Sigmoid colon (tissue), 6 donors: ENCODE measurements at regions not wholly inside any gene's neighbourhood (a gene's known extent, or its start where the extent isn't known, plus 50 kb on each side); places are given as distances from the start of the nearest gene placed in this dataset.

Experiments
- DNase-seq: peaks from one replicate; pipeline ENCODE4 v3.0.0-alpha.2; 2019
- H3K27ac ChIP-seq, 4 donors: fragments of 200-600 bp; sonication (generic); one replicate each; pipeline ENCODE4 v1.5.1; 2016 to 2019; ENCODE audit warnings: mild to moderate bottlenecking in 1 of 4
- H3K27me3 ChIP-seq, 3 donors: fragments of 200-600 bp; sonication (generic); one replicate each; pipeline ENCODE4 v1.5.1; 2019; ENCODE audit warnings: mild to moderate bottlenecking in 1 of 3
- H3K36me3 ChIP-seq, 4 donors: fragments of 200-600 bp; sonication (generic); one replicate each; pipeline ENCODE4 v1.5.1; 2016 to 2019
- H3K4me1 ChIP-seq, 4 donors: fragments of 200-600 bp; sonication (generic); one replicate each; pipeline ENCODE4 v1.5.1; 2017 to 2019
- H3K4me3 ChIP-seq, 4 donors: fragments of 200-600 bp; sonication (generic); one replicate each; pipeline ENCODE4 v1.5.1; 2017 to 2019; ENCODE audit warnings: mild to moderate bottlenecking in 2 of 4, moderate library complexity in 1 of 4
- H3K9me3 ChIP-seq, 4 donors: fragments of 200-600 bp in 3 of 4; sonication (generic) in 3 of 4; one replicate each; pipeline versions ENCODE4 v1.5.1 to v1.6.1; 2013 to 2019
- CTCF ChIP-seq, 4 experiments: fragments of 450-650 bp in 3 of 4; fragments of 200-600 bp in 1 of 4; IDR thresholded peaks; one replicate each; pipeline ENCODE4 v1.5.1; 2016 to 2019; ENCODE audit warnings: antibody characterized with exemption in 4 of 4, mild to moderate bottlenecking in 3 of 4, moderate library complexity in 2 of 4
- EP300 ChIP-seq, 4 donors: sonication (generic); formaldehyde crosslinking; IDR thresholded peaks; one replicate each; pipeline ENCODE4 v1.6.1; 2017; ENCODE audit warnings: antibody characterized with exemption in 4 of 4
- POLR2A ChIP-seq, 2 donors: fragments of 450-650 bp; IDR thresholded peaks; one replicate each; pipeline ENCODE4 v1.6.1; 2016; ENCODE audit warnings: antibody characterized with exemption in 2 of 2, mild to moderate bottlenecking in 2 of 2, moderate library complexity in 2 of 2
- POLR2AphosphoS5 ChIP-seq, 4 donors: sonication (generic); formaldehyde crosslinking; IDR thresholded peaks; one replicate each; pipeline ENCODE4 v1.6.1; 2017; ENCODE audit warnings: antibody characterized with exemption in 4 of 4
- WGBS, 2 donors: extraction: QIAGEN DNeasy Blood & Tissue Kit; methylation state at CpG; one replicate each; pipeline ENCODE4 v1.1.7; 2013; 5-methylcytosine and 5-hydroxymethylcytosine counted together
- intact Hi-C: fragments of 100-400 bp; cut with DNase I; formaldehyde crosslinking; loops from one replicate; pipeline ENCODE4 v1.15.1; 2023
- donor health status: healthy with polysubstance abuse.
- donor health status: healthy.

GRCh38 chr2:208929894-208930427 is 493.9 kb upstream of the MAP2 start:
- intact Hi-C loops = no loop called here
- WGBS, 2 donors = 81 to 83% methylated on average over 3 of the region's 3 CpGs
- Histone ChIP-seq H3K4me1 (no peaks in the 10 kb centered on the region), H3K4me3 (no peak overlapping the region), H3K36me3 (no peaks in the 10 kb centered on the region), H3K9me3 (no peaks in the 10 kb centered on the region), H3K27me3 (no peaks in the 10 kb centered on the region), H3K27ac (no peak overlapping the region)
- no peak for TF ChIP-seq POLR2A (IDR thresholded peaks at IDR 0.05)
- TF ChIP-seq CTCF (IDR thresholded peaks at IDR 0.05) = no peak
- TF ChIP-seq EP300 (IDR thresholded peaks at IDR 0.05) = no peak
- no peak for TF ChIP-seq POLR2AphosphoS5 (IDR thresholded peaks at IDR 0.05)
- DNase-seq = no peak

GRCh38 chr2:208935531-208935930 is 488.3 kb upstream of the MAP2 start:
- Histone ChIP-seq H3K4me3 (no peak overlapping the region), H3K36me3 (no peaks in the 10 kb centered on the region), H3K27me3 (no peaks in the 10 kb centered on the region), H3K9me3 (no peaks in the 10 kb centered on the region), H3K27ac (no peak overlapping the region), H3K4me1 (no peaks in the 10 kb centered on the region)
- no peak for DNase-seq
- TF ChIP-seq POLR2AphosphoS5 (IDR thresholded peaks at IDR 0.05) (no peak), EP300 (IDR thresholded peaks at IDR 0.05) (no peak), CTCF (IDR thresholded peaks at IDR 0.05) (no peak), POLR2A (IDR thresholded peaks at IDR 0.05) (no peak)
- intact Hi-C loops = no loop called here
- 86 to 92% methylated on average over 2 of the region's 2 CpGs for WGBS, 2 donors

GRCh38 chr2:208937521-208937920 is 486.3 kb upstream of the MAP2 start:
- intact Hi-C loops = no loop called here
- 14 to 28% methylated on average over 1 of the region's 1 CpG for WGBS, 2 donors

GRCh38 chr2:208939852-208940251 is 484.0 kb upstream of the MAP2 start:
- Histone ChIP-seq H3K27ac (no peak overlapping the region), H3K27me3 (no peaks in the 10 kb centered on the region), H3K36me3 (no peaks in the 10 kb centered on the region), H3K4me3 (no peak overlapping the region), H3K4me1 (peaks cover 0 to 7% (median 0%) of the 10 kb centered on the region in 4 donors), H3K9me3 (no peaks in the 10 kb centered on the region)
- intact Hi-C loops = no loop called here
- no peak for DNase-seq
- TF ChIP-seq POLR2AphosphoS5 (IDR thresholded peaks at IDR 0.05) (no peak), CTCF (IDR thresholded peaks at IDR 0.05) (no peak), EP300 (IDR thresholded peaks at IDR 0.05) (no peak), POLR2A (IDR thresholded peaks at IDR 0.05) (no peak)
- 84 to 87% methylated on average over 1 of the region's 1 CpG for WGBS, 2 donors

More at GRCh38 chr2:208937521-208937920, 486.3 kb upstream of the MAP2 start:
- Histone ChIP-seq H3K4me1 (no peaks in the 10 kb centered on the region), H3K9me3 (no peaks in the 10 kb centered on the region), H3K27ac (no peak overlapping the region), H3K27me3 (no peaks in the 10 kb centered on the region), H3K4me3 (no peak overlapping the region), H3K36me3 (no peaks in the 10 kb centered on the region)
- no peak for DNase-seq
- TF ChIP-seq CTCF (IDR thresholded peaks at IDR 0.05) = no peak
- no peak for TF ChIP-seq EP300 (IDR thresholded peaks at IDR 0.05)
- no peak for TF ChIP-seq POLR2A (IDR thresholded peaks at IDR 0.05)
- TF ChIP-seq POLR2AphosphoS5 (IDR thresholded peaks at IDR 0.05) = no peak

GRCh38 chr2:208945719-208946256 is 478.1 kb upstream of the MAP2 start:
- H3K27me3 ChIP-seq = no peaks in the 10 kb centered on the region
- H3K36me3 ChIP-seq = no peaks in the 10 kb centered on the region
- no peak overlapping the region for H3K27ac ChIP-seq
- H3K4me1 ChIP-seq = peaks cover 0 to 7% (median 0%) of the 10 kb centered on the region in 4 donors
- no peak for DNase-seq
- intact Hi-C loops = no loop called here
- WGBS, 2 donors = 71 to 72% methylated on average over 8 of the region's 8 CpGs
- no peak overlapping the region for H3K4me3 ChIP-seq
- no peaks in the 10 kb centered on the region for H3K9me3 ChIP-seq
- TF ChIP-seq POLR2A (IDR thresholded peaks at IDR 0.05) (no peak), EP300 (IDR thresholded peaks at IDR 0.05) (no peak), POLR2AphosphoS5 (IDR thresholded peaks at IDR 0.05) (no peak), CTCF (IDR thresholded peaks at IDR 0.05) (no peak)
